Upper lobe of left lung (tissue), 4 donors: ENCODE measurements at regions not wholly inside any gene's neighbourhood (a gene's known extent, or its start where the extent isn't known, plus 50 kb on each side); places are given as distances from the start of the nearest gene placed in this dataset.

ENCODE experiments used
- POLR2AphosphoS5 ChIP-seq, 2 donors: sonication (generic); formaldehyde crosslinking; IDR thresholded peaks; one replicate each; pipeline ENCODE4 v1.5.1; 2017; ENCODE audit warnings: antibody characterized with exemption in 2 of 2
- TF ChIP-seq, protein P1 (sequence below), 6 experiments: fragments of 450-650 bp in 4 of 6; fragments of 200-600 bp in 2 of 6; sonication (generic) in 2 of 6; IDR thresholded peaks; one replicate each; pipeline ENCODE4 v1.5.1; 2016 to 2019; ENCODE audit warnings: antibody characterized with exemption in 6 of 6

GRCh38 chr6:134658596-134658995, 291.3 kb downstream of the ALDH8A1 start:
- TF ChIP-seq, protein P1, sequence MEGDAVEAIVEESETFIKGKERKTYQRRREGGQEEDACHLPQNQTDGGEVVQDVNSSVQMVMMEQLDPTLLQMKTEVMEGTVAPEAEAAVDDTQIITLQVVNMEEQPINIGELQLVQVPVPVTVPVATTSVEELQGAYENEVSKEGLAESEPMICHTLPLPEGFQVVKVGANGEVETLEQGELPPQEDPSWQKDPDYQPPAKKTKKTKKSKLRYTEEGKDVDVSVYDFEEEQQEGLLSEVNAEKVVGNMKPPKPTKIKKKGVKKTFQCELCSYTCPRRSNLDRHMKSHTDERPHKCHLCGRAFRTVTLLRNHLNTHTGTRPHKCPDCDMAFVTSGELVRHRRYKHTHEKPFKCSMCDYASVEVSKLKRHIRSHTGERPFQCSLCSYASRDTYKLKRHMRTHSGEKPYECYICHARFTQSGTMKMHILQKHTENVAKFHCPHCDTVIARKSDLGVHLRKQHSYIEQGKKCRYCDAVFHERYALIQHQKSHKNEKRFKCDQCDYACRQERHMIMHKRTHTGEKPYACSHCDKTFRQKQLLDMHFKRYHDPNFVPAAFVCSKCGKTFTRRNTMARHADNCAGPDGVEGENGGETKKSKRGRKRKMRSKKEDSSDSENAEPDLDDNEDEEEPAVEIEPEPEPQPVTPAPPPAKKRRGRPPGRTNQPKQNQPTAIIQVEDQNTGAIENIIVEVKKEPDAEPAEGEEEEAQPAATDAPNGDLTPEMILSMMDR (IDR thresholded peaks at IDR 0.05): no peak
- no peak for TF ChIP-seq POLR2AphosphoS5 (IDR thresholded peaks at IDR 0.05)
